ENCODE measurements at regions not wholly inside any gene's neighbourhood (a gene's known extent, or its start where the extent isn't known, plus 50 kb on each side); places are given as distances from the start of the nearest gene placed in this dataset.

DNA sequence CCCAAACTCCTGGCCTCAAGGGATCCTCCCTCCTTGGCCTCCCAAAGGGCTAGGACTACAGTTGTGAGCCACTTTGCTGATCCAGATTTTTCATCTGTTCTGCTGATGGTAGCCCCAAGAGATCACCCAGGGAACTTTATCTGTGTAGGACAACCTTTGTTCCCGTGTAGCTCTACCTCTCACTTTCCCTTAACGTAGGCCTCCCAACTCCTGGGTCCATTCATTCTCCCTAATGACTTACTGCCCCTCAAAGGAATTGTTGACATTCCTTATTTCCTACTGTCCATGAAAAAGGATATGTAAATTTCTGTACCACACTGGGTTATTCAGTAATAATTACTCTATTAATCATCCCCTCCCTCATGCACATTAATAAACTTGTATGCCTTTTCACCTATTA, 51.0 kb upstream of the PHF24 start:
- FAIRE-seq (no peak), DNase-seq (ENCODE audit: insufficient read length) (no peak)
- TF ChIP-seq POLR2AphosphoS5 (IDR thresholded peaks at IDR 0.05; ENCODE audit: low read depth, low read length): no peak
- no peak for TF ChIP-seq TAF1 (IDR thresholded peaks at IDR 0.05; ENCODE audit: borderline replicate concordance, low read depth, low read length)
- TF ChIP-seq POLR2A (IDR thresholded peaks at IDR 0.05; ENCODE audit: low read depth, low read length): no peak

DNA sequence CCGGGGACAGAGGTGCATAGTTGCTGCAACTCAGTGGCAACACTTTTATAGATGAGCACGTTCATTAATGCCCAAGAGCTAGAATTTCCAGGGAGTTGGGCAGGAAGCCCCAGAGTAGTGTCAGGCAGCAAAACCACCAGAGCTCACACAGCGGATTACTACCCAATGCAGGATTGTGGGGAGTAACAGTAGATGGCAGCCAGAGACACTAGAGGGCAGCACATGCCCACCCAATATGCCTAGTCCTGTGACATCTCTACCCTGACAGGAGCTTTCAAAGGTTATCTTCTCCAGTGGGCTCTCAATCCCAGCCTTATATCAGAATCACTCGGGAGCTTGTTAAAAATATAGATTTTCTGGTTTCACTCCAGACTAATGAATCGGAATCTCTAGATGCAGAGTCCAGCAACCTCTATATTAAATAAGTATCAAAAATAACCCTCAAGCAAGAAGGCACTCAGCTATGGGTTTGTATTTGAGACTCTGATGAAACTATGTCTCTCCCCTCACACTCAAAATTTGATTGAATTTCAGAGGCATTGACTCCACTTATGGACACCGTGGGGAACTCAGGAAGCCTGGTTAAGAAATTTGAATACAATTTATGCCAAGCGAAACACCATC, 58.4 kb upstream of the PHF24 start:
- TF ChIP-seq TAF1 (IDR thresholded peaks at IDR 0.05; ENCODE audit: borderline replicate concordance, low read depth, low read length) (no peak), POLR2AphosphoS5 (IDR thresholded peaks at IDR 0.05; ENCODE audit: low read depth, low read length) (no peak), POLR2A (IDR thresholded peaks at IDR 0.05; ENCODE audit: low read depth, low read length) (no peak)
- peak; percentile 22 for DNase-seq (ENCODE audit: insufficient read length)
- peak; percentile 96 for FAIRE-seq

DNA sequence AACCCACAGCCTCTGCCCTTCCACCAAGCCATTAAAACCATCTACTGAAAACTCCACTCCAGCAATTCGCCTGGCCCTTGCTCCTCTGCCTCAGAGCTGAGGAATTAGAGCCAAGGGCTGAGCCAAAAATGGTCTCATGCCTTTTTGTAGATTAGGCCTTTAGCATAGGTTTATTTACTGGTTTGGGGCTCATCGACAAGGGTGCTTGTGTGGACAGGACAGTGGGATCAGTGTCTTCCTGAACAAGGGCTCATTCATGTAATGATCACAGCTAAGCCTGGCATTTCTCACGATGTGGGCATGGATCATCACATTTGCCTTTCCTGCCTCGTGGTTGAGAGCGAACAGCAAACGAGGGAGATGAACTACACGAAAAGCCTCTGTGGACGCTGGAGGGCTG, 59.2 kb upstream of the PHF24 start:
- DNase-seq (ENCODE audit: insufficient read length): no peak
- TF ChIP-seq TAF1 (IDR thresholded peaks at IDR 0.05; ENCODE audit: borderline replicate concordance, low read depth, low read length) (no peak), POLR2A (IDR thresholded peaks at IDR 0.05; ENCODE audit: low read depth, low read length) (no peak), POLR2AphosphoS5 (IDR thresholded peaks at IDR 0.05; ENCODE audit: low read depth, low read length) (no peak)
- FAIRE-seq: no peak

DNA sequence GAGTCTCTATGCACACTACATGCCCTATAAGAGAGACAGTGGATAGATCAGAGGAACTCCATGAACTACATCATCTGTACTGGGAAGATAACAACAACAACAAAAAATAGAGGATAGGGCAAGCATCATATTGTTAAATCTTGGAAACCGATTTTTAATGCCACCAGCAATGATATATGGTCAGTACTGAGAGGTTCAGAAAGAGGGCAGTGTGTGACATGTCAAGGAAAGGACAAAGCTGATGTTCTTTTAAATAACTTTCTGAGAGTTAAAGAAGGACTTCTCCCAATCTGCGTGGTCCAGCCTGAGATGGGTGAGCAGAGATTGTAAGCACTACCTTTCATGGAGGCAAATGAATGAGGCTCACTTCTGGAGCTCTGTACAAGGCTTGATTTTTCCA, 62.0 kb upstream of the PHF24 start:
- TF ChIP-seq TAF1 (IDR thresholded peaks at IDR 0.05; ENCODE audit: borderline replicate concordance, low read depth, low read length) (no peak), POLR2A (IDR thresholded peaks at IDR 0.05; ENCODE audit: low read depth, low read length) (no peak)
- DNase-seq (ENCODE audit: insufficient read length) (no peak), FAIRE-seq (no peak)

DNA sequence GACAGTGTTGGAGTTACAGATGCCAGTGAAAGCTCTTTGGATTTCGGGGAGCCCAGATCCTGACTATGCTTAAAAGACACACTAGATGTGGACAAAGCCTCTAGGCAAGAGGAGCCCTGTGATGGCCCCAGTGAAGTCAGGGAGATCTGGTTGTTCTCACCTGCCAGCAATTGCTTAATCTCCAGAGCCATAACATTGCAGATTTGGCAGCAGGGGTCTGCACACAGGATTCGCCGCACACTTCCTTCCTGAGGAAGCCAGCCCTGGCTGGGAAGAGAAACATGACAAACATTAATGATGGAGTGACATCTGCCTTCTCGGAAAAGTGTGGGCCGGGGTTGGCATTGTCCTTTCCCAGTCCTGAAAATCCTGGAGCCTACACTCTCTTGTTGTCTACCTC, 65.2 kb upstream of the PHF24 start:
- FAIRE-seq: no peak

DNA sequence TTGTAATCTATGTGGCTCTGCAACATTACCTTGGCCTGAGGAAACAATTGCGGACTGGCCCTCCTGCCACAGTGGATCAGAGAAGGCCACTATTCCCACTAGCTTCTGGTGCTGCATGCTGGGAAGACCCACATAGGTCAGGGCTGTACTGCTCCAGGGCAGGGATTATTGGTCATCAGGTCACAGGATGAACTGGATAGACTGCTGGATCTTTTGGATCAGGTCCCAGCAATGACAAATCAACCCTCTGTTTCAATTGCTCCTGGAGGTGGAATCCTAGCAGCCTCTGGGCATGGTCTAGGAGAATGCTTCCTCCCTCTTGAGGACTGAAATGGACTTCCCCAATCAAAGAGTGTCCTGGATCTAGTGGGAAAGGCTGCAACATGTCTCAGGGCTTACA, 66.7 kb upstream of the PHF24 start:
- FAIRE-seq: no peak
- no peak for DNase-seq (ENCODE audit: insufficient read length)
- TF ChIP-seq POLR2A (IDR thresholded peaks at IDR 0.05; ENCODE audit: low read depth, low read length): no peak
- TF ChIP-seq TAF1 (IDR thresholded peaks at IDR 0.05; ENCODE audit: borderline replicate concordance, low read depth, low read length): no peak
- no peak for TF ChIP-seq POLR2AphosphoS5 (IDR thresholded peaks at IDR 0.05; ENCODE audit: low read depth, low read length)

More for the DNA sequence above, 65.2 kb upstream of the PHF24 start:
- TF ChIP-seq TAF1 (IDR thresholded peaks at IDR 0.05; ENCODE audit: borderline replicate concordance, low read depth, low read length): no peak
- TF ChIP-seq POLR2A (IDR thresholded peaks at IDR 0.05; ENCODE audit: low read depth, low read length): no peak
- TF ChIP-seq POLR2AphosphoS5 (IDR thresholded peaks at IDR 0.05; ENCODE audit: low read depth, low read length): no peak
- DNase-seq (ENCODE audit: insufficient read length): no peak

DNA sequence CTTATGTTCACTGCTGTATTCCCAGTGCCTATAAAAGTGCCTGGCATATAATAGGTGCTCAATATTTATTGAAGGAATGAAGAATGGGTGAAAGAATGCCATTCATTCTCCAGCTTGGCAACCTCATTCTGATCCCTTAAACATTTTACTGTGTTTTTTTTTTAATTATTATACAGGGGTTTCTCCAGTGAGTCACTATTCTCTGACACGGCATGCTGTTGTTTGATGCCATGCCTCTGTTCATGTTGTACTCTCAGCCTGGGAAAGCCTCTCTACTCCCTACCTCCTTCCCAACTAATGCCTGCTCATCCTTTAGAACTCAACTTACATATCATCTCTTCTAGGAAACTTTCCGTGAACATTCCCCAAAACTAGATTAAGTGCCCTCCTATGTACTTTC, 70.2 kb upstream of the PHF24 start:
- no peak for FAIRE-seq
- TF ChIP-seq POLR2AphosphoS5 (IDR thresholded peaks at IDR 0.05; ENCODE audit: low read depth, low read length) (no peak), POLR2A (IDR thresholded peaks at IDR 0.05; ENCODE audit: low read depth, low read length) (no peak), TAF1 (IDR thresholded peaks at IDR 0.05; ENCODE audit: borderline replicate concordance, low read depth, low read length) (no peak)

DNA sequence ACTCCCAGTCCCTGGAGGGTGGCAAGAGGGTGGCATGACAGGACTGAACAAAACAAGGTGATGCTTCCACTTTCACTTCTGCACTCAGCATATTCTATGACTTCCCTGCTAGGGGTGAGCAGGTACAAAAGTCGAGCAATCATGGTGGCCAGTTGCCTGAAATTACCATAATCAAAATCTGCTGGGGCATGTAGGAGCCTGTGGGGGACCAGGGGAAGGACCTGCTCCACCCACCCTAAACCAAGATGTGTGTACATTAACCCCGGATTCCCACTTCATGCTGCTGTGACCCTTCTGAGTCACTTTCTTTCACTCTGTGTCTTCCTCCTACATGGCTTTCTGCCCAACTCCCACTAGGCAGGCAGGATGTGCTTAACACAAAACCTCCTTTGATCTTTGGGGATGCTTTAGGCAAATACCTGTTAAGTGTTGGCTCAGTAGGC, 73.3 kb upstream of the PHF24 start:
- FAIRE-seq: peak; percentile 30
- no peak for DNase-seq (ENCODE audit: insufficient read length)
- TF ChIP-seq POLR2AphosphoS5 (IDR thresholded peaks at IDR 0.05; ENCODE audit: low read depth, low read length): no peak
- no peak for TF ChIP-seq TAF1 (IDR thresholded peaks at IDR 0.05; ENCODE audit: borderline replicate concordance, low read depth, low read length)
- TF ChIP-seq POLR2A (IDR thresholded peaks at IDR 0.05; ENCODE audit: low read depth, low read length): no peak

More for the DNA sequence above, 70.2 kb upstream of the PHF24 start:
- no peak for DNase-seq (ENCODE audit: insufficient read length)

DNA sequence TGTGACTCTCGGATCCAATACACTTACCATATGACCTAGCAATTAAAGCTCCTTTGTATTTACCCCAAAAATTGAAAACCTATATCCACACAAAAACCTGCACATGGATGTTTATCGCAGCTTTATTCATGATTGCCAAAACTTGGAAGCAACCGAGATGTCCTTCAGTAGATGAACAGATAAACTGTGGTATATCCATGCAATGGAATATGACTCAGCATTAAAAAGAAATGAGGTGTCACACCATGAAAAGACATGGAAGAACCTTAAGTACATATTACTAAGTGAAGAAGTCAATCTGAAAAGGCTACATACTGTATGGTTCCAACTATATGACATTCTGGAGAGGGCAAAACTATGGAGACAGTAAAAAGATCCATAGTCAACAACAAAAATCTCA, 82.0 kb upstream of the PHF24 start:
- FAIRE-seq: no peak
- no peak for DNase-seq (ENCODE audit: insufficient read length)

DNA sequence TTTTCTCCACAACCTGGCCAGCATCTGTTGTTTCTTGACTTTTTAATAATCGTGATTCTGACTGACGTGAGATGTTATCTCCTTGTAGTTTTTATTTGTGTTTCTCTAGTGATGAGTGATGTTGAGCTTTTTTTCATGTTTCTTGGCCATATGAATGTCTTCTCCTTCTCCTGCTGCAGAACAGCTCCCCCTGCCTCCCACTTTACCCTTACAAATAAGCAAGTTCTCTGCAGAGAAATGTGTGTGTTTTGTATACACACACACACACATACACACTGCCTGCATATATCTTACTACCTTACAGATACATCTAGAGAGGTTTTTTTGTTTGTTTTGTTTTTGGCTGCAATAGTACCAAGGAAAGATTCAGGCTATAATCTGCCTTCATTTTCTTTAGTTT, 88.7 kb upstream of the PHF24 start:
- FAIRE-seq (no peak), DNase-seq (ENCODE audit: insufficient read length) (no peak)
- TF ChIP-seq TAF1 (IDR thresholded peaks at IDR 0.05; ENCODE audit: borderline replicate concordance, low read depth, low read length) (no peak), POLR2A (IDR thresholded peaks at IDR 0.05; ENCODE audit: low read depth, low read length) (no peak), POLR2AphosphoS5 (IDR thresholded peaks at IDR 0.05; ENCODE audit: low read depth, low read length) (no peak)

More for the DNA sequence above, 82.0 kb upstream of the PHF24 start:
- TF ChIP-seq TAF1 (IDR thresholded peaks at IDR 0.05; ENCODE audit: borderline replicate concordance, low read depth, low read length): no peak
- TF ChIP-seq POLR2AphosphoS5 (IDR thresholded peaks at IDR 0.05; ENCODE audit: low read depth, low read length): no peak
- no peak for TF ChIP-seq POLR2A (IDR thresholded peaks at IDR 0.05; ENCODE audit: low read depth, low read length)

DNA sequence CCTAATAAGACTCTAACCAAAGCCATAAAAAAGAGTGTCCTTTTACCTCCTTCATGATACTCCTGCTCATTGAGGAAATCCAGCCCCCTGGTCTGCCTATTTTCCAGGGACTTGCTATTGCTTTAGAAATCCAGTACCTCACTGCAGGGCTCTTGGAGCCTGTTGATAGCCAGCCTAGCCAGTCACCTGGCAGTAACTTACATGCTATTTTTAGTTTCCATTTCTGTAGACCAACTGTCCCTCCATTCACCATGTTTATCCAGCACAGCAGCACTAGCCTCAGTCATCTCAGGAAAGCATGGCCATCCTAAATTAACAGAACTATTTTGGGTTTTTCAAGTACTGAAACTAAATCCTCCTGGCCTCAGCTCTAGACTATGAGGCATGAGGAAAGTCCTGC, 91.5 kb upstream of the PHF24 start:
- no peak for TF ChIP-seq POLR2A (IDR thresholded peaks at IDR 0.05; ENCODE audit: low read depth, low read length)
- TF ChIP-seq TAF1 (IDR thresholded peaks at IDR 0.05; ENCODE audit: borderline replicate concordance, low read depth, low read length): no peak
- no peak for TF ChIP-seq POLR2AphosphoS5 (IDR thresholded peaks at IDR 0.05; ENCODE audit: low read depth, low read length)
- FAIRE-seq: no peak

DNA sequence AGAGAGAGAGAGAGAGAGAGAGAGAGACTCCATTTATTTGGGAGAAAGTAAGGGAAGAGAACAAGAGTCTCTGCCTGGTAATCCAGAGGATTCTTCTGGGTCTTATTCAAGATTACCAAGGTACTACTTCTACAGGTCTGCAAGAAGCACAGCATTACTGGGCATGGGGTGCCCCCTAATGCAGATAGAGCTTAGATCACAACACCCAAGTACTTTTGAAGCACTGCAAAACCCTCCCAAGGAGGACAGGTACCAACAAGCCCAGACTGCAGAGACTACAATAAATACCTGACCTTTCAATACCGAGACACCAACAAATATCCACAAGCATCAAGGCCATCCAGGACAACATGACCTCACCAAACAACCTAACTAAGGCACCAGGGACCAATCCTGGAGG, 94.7 kb upstream of the PHF24 start:
- no peak for FAIRE-seq
- TF ChIP-seq TAF1 (IDR thresholded peaks at IDR 0.05; ENCODE audit: borderline replicate concordance, low read depth, low read length): no peak
- TF ChIP-seq POLR2A (IDR thresholded peaks at IDR 0.05; ENCODE audit: low read depth, low read length): no peak
- no peak for TF ChIP-seq POLR2AphosphoS5 (IDR thresholded peaks at IDR 0.05; ENCODE audit: low read depth, low read length)
- DNase-seq (ENCODE audit: insufficient read length): no peak

More for the DNA sequence above, 91.5 kb upstream of the PHF24 start:
- no peak for DNase-seq (ENCODE audit: insufficient read length)

All from GM12892 (cell line).